Esophagus squamous epithelium (tissue), 5 donors: ENCODE measurements at regions not wholly inside any gene's neighbourhood (a gene's known extent, or its start where the extent isn't known, plus 50 kb on each side); places are given as distances from the start of the nearest gene placed in this dataset.
A peak's percentile ranks its signal among the peaks of the same experiment; 100 is the strongest.

Source experiments
- DNase-seq: peaks from one replicate; lab custom pipeline; 2025; lab: John Stamatoyannopoulos, UW
- H3K27ac ChIP-seq, 4 donors: fragments of 200-600 bp; sonication (generic); one replicate each; pipeline ENCODE4 v1.5.1; 2016 to 2019; ENCODE audit warnings: mild to moderate bottlenecking in 1 of 4
- H3K27me3 ChIP-seq, 4 donors: fragments of 200-600 bp; sonication (generic); 1 replicate in 3 of 4; 2 replicates in 1 of 4; pipeline versions ENCODE4 v1.5.1 to v1.6.0; 2017 to 2021; ENCODE audit warnings: antibody characterized with exemption in 1 of 4
- H3K36me3 ChIP-seq, 3 donors: fragments of 200-600 bp; sonication (generic); one replicate each; pipeline ENCODE4 v1.5.1; 2016 to 2019
- H3K4me1 ChIP-seq, 3 donors: fragments of 200-600 bp; sonication (generic); one replicate each; pipeline ENCODE4 v1.5.1; 2017 to 2019
- H3K4me3 ChIP-seq, 4 donors: fragments of 200-600 bp; sonication (generic); 1 replicate in 3 of 4; 2 replicates in 1 of 4; pipeline ENCODE4 v1.5.1; 2016 to 2019; ENCODE audit warnings: mild to moderate bottlenecking in 2 of 4, moderate library complexity in 1 of 4
- H3K9me3 ChIP-seq, 3 donors: fragments of 200-600 bp; sonication (generic); one replicate each; pipeline ENCODE4 v1.5.1; 2016 to 2019
- POLR2A ChIP-seq, 4 donors: fragments of 450-650 bp; IDR thresholded peaks; one replicate each; pipeline ENCODE4 v1.6.1; 2017; ENCODE audit warnings: antibody characterized with exemption in 4 of 4, mild to moderate bottlenecking in 4 of 4, moderate library complexity in 3 of 4
- WGBS, 2 donors: methylation state at CpG; one replicate each; pipeline ENCODE4 v1.1.5; 2018; 5-methylcytosine and 5-hydroxymethylcytosine counted together
- intact Hi-C: fragments of 100-400 bp; cut with DNase I; formaldehyde crosslinking; loops from one replicate; pipeline ENCODE4 v1.15.0; 2022
- TF ChIP-seq, protein P1 (sequence below), 6 experiments: fragments of 450-650 bp in 4 of 6; fragments of 200-600 bp in 2 of 6; sonication (generic) in 2 of 6; IDR thresholded peaks; one replicate each; pipeline ENCODE4 v1.5.1; 2016 to 2019; ENCODE audit warnings: antibody characterized with exemption in 6 of 6, mild to moderate bottlenecking in 4 of 6, moderate library complexity in 4 of 6
- donor health status: DM: yes; HTN: yes; CAD: no.

DNA sequence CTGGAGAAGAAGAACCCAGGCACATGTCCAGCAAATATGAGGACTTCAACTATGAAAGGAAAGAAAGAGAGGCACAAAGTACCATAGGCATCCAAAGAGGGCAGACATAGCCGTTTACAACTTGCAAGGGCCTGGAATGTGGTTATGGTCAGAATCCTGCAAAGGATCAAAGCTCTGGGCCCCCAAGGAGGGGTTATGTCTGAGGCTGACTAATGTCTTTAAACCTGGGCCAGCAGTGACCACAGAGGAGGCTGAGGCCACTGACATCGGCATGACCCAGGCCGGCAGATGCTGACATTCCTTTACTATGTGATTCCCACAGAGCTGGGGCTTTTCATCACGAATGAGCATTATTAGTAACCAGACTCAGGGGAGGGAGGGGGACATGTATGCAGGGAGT, 861.1 kb downstream of the DHX35 start:
- Histone ChIP-seq H3K9me3 (no peaks in the 10 kb centered on the region), H3K27me3 (no peaks in the 10 kb centered on the region), H3K27ac (peak overlapping the region in 1 of 4 donors; percentile 31), H3K4me3 (no peak overlapping the region), H3K4me1 (peaks cover 9 to 38% (median 12%) of the 10 kb centered on the region in 3 donors), H3K36me3 (no peaks in the 10 kb centered on the region)
- intact Hi-C loops = no loop called here
- 38 to 57% methylated on average over 2 to 4 of the region's 4 CpGs for WGBS, 2 donors
- no peak for DNase-seq
- TF ChIP-seq POLR2A (IDR thresholded peaks at IDR 0.05) = no peak
- TF ChIP-seq, protein P1, sequence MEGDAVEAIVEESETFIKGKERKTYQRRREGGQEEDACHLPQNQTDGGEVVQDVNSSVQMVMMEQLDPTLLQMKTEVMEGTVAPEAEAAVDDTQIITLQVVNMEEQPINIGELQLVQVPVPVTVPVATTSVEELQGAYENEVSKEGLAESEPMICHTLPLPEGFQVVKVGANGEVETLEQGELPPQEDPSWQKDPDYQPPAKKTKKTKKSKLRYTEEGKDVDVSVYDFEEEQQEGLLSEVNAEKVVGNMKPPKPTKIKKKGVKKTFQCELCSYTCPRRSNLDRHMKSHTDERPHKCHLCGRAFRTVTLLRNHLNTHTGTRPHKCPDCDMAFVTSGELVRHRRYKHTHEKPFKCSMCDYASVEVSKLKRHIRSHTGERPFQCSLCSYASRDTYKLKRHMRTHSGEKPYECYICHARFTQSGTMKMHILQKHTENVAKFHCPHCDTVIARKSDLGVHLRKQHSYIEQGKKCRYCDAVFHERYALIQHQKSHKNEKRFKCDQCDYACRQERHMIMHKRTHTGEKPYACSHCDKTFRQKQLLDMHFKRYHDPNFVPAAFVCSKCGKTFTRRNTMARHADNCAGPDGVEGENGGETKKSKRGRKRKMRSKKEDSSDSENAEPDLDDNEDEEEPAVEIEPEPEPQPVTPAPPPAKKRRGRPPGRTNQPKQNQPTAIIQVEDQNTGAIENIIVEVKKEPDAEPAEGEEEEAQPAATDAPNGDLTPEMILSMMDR (IDR thresholded peaks at IDR 0.05) = no peak

DNA sequence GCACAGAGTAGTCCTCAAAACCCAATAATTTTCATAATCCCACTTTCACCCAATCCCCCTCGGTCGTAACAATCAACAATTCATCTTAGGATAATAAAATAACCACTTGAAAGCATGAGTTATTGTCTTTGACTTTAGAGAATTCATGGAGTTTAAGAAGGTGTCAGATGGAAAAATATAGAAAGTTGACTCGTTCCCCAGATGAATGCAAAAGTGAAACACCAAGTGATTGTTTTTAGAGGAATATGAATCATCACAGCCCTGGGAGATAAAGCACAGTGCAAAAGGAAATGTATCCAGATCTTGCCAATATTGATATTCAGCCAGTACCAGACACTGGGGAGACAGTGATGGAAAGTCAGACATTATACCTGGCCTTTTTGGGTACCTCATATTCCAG, 860.5 kb downstream of the DHX35 start:
- TF ChIP-seq, protein P1 (IDR thresholded peaks at IDR 0.05) = no peak
- TF ChIP-seq POLR2A (IDR thresholded peaks at IDR 0.05) = no peak
- WGBS, 2 donors = 19 to 20% methylated on average over 3 of the region's 3 CpGs
- no peak for DNase-seq
- H3K27me3 ChIP-seq = no peaks in the 10 kb centered on the region
- intact Hi-C loops = no loop called here
- no peaks in the 10 kb centered on the region for H3K9me3 ChIP-seq
- H3K36me3 ChIP-seq = no peaks in the 10 kb centered on the region
- H3K4me3 ChIP-seq = no peak overlapping the region
- peak overlapping the region in 1 of 4 donors; percentile 31 for H3K27ac ChIP-seq
- H3K4me1 ChIP-seq = peaks cover 9 to 38% (median 12%) of the 10 kb centered on the region in 3 donors

DNA sequence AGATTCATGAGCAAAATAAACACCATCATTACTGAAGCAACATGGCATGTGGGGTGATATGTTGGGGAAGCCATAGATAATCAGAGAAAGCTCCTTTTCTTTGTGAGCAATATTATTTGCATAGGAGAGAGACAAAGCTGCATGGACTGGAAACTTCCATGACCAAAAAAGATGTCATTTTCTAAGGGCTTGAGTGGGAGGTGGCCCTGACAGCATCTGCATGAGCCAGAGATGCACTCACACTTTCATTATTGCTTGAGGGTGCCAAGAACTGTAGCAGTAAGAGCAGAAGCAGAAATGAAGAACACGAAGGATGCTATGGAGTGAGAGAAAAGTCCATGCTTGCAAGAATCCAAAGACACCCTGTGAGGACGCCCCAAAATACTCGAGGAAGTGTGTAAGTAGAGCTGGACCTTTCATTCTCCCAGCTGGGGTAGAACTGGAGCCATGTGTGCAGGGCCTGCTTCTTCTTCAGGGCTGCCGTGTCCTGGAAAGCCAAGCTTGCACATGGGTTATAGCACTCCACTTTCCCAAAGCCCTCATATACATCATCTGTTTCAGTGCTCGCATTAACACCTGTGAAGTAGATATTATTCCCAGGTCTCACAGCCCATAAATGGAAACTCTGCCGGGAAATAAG, 851.2 kb downstream of the DHX35 start:
- WGBS, 2 donors = 86% methylated on average over 6 of the region's 6 CpGs
- intact Hi-C loops = no loop called here
- H3K4me3 ChIP-seq = no peak overlapping the region
- peak overlapping the region in 1 of 4 donors; percentile 45 for H3K27ac ChIP-seq
- H3K4me1 ChIP-seq = peaks cover 0 to 57% (median 17%) of the 10 kb centered on the region in 3 donors
- DNase-seq = no peak
- TF ChIP-seq POLR2A (IDR thresholded peaks at IDR 0.05) = no peak
- TF ChIP-seq, protein P1 (IDR thresholded peaks at IDR 0.05) = no peak
- no peaks in the 10 kb centered on the region for H3K9me3 ChIP-seq
- no peaks in the 10 kb centered on the region for H3K27me3 ChIP-seq
- H3K36me3 ChIP-seq = no peaks in the 10 kb centered on the region

DNA sequence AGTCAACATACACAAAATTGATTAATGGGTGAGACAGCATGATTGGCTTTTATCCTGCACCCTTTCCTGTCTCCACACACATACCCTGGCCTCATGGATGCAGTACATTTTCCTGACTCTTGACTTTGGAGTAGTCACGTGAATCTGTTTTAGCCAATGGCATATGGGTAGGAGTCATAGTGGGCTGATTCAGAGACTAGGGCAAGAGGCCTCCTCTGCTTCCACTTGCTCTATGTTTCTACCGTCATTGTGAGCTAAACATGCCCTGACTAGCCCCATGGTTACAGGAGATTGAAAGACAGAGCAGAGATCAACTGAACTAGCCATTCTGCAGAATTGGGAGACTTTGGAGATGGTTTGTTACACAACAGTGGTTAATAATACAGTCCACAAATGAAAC, 850.0 kb downstream of the DHX35 start:
- Histone ChIP-seq H3K36me3 (no peaks in the 10 kb centered on the region), H3K9me3 (no peaks in the 10 kb centered on the region), H3K27ac (peak overlapping the region in 3 of 4 donors; percentile 31 to 50 (median 45)), H3K4me3 (no peak overlapping the region), H3K27me3 (no peaks in the 10 kb centered on the region), H3K4me1 (peaks cover 0 to 63% (median 17%) of the 10 kb centered on the region in 3 donors)
- intact Hi-C loops = no loop called here
- DNase-seq = no peak
- 31 to 62% methylated on average over 1 to 2 of the region's 2 CpGs for WGBS, 2 donors
- TF ChIP-seq, protein P1 (IDR thresholded peaks at IDR 0.05) = no peak
- TF ChIP-seq POLR2A (IDR thresholded peaks at IDR 0.05) = no peak

DNA sequence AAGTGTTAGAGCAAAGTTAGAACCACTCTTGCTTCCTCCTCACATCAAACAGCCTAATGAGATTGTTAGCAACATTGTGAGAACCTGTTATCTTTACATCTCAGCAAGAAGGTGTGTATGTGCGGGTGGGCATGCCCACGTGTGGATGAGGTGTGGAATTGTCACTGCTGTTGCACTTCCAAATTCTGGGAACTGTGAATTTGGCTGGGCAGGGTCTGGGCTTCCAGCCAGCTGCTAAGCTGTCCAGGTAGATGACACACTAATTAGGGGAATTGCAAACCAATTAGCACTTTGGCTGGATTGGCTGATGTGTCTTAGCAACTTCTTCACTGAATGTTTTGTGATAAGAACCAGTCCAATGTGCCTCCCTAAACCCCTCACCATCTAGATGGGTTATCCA, 848.2 kb downstream of the DHX35 start:
- TF ChIP-seq, protein P1 (IDR thresholded peaks at IDR 0.05) = no peak
- TF ChIP-seq POLR2A (IDR thresholded peaks at IDR 0.05) = no peak
- Histone ChIP-seq H3K27me3 (no peaks in the 10 kb centered on the region), H3K9me3 (no peaks in the 10 kb centered on the region), H3K4me3 (no peak overlapping the region), H3K27ac (no peak overlapping the region), H3K4me1 (peaks cover 0 to 54% (median 17%) of the 10 kb centered on the region in 3 donors), H3K36me3 (no peaks in the 10 kb centered on the region)
- 48 to 50% methylated on average over 2 of the region's 2 CpGs for WGBS, 2 donors
- DNase-seq = no peak
- intact Hi-C loops = no loop called here
